GM23338 (cell line): ENCODE measurements at regions not wholly inside any gene's neighbourhood (a gene's known extent, or its start where the extent isn't known, plus 50 kb on each side); places are given as distances from the start of the nearest gene placed in this dataset.

Experiments
- ATAC-seq: fragments of 200-7000 bp; cut with Tn5 transposase; 3 replicates; pipeline ENCODE4 v1.9.1; 2020
- DNase-seq: peaks from one replicate; pipeline ENCODE4 v3.0.0-alpha.2; 2015; ENCODE audit warnings: low spot score
- H2AFZ ChIP-seq: fragments of 200-600 bp; sonication (generic); 2 replicates; pipeline ENCODE4 v1.8.0; 2016; ENCODE audit warnings: antibody characterized with exemption, mild to moderate bottlenecking, moderate library complexity
- H3F3A ChIP-seq: fragments of 200-600 bp; sonication (generic); replicated peaks from 2 replicates; pipeline ENCODE4 v1.8.0; 2017; ENCODE audit warnings: antibody characterized with exemption, mixed run types, low read depth
- H3K27ac ChIP-seq: fragments of 200-600 bp; sonication (generic); 2 replicates; pipeline ENCODE4 v1.6.1; 2016; ENCODE audit warnings: low read depth
- H3K27me3 ChIP-seq: fragments of 200-600 bp; sonication (generic); 2 replicates; pipeline ENCODE4 v1.8.0; 2016; ENCODE audit warnings: mild to moderate bottlenecking, mixed run types, moderate library complexity; ENCODE audit not compliant: insufficient read depth
- H3K36me3 ChIP-seq: fragments of 200-600 bp; sonication (generic); 2 replicates; pipeline ENCODE4 v1.8.0; 2016; ENCODE audit warnings: mild to moderate bottlenecking; ENCODE audit not compliant: insufficient read depth
- H3K4me1 ChIP-seq: fragments of 200-600 bp; sonication (generic); 2 replicates; pipeline ENCODE4 v1.8.0; 2016; ENCODE audit warnings: mild to moderate bottlenecking, moderate library complexity; ENCODE audit not compliant: insufficient read depth
- H3K4me2 ChIP-seq: fragments of 200-600 bp; sonication (generic); 2 replicates; pipeline ENCODE4 v1.7.1; 2017; ENCODE audit warnings: mixed run types
- H3K4me3 ChIP-seq: fragments of 200-600 bp; sonication (generic); 2 replicates; pipeline ENCODE4 v1.6.1; 2016; ENCODE audit warnings: mixed run types
- H3K79me2 ChIP-seq: fragments of 200-600 bp; sonication (generic); replicated peaks from 2 replicates; pipeline ENCODE4 v1.8.0; 2017; ENCODE audit warnings: mild to moderate bottlenecking; ENCODE audit not compliant: insufficient read depth
- H3K9me2 ChIP-seq: fragments of 200-600 bp; sonication (generic); 2 replicates; pipeline ENCODE4 v1.8.0; 2017; ENCODE audit not compliant: insufficient read depth
- H4K20me1 ChIP-seq: fragments of 200-600 bp; sonication (generic); replicated peaks from 2 replicates; pipeline ENCODE4 v1.8.0; 2017; ENCODE audit warnings: mild to moderate bottlenecking; ENCODE audit not compliant: insufficient read depth
- H3K27ac Mint-ChIP-seq: 2 replicates; pipeline ENCODE4 v1.8.0; 2020; ENCODE audit warnings: inconsistent platforms, mild to moderate bottlenecking, moderate library complexity, mixed read lengths
- H3K27me3 Mint-ChIP-seq: 3 replicates; pipeline ENCODE4 v1.8.0; 2022; ENCODE audit warnings: low read depth, mild to moderate bottlenecking, moderate library complexity, mixed read lengths, inconsistent platforms; ENCODE audit not compliant: insufficient read depth, poor library complexity
- H3K36me3 Mint-ChIP-seq: 3 replicates; pipeline ENCODE4 v1.8.0; 2021; ENCODE audit warnings: low read depth, mild to moderate bottlenecking, inconsistent platforms, moderate library complexity, mixed read lengths
- H3K4me1 Mint-ChIP-seq: 3 replicates; pipeline ENCODE4 v1.8.0; 2020; ENCODE audit warnings: mild to moderate bottlenecking, inconsistent platforms, mixed read lengths
- H3K4me3 Mint-ChIP-seq: 3 replicates; pipeline ENCODE4 v1.8.0; 2021; ENCODE audit warnings: moderate library complexity, mild to moderate bottlenecking, inconsistent platforms, mixed read lengths
- H3K9me3 Mint-ChIP-seq: 3 replicates; pipeline ENCODE4 v1.8.0; 2020; ENCODE audit warnings: moderate library complexity, mild to moderate bottlenecking, inconsistent platforms, mixed read lengths
- CREB1 ChIP-seq: fragments of 250-450 bp; sonication (Bioruptor Pico); IDR thresholded peaks from 2 replicates; pipeline ENCODE4 v1.5.0; 2020; ENCODE audit warnings: low read depth, mild to moderate bottlenecking, moderate library complexity
- EZH2 ChIP-seq: fragments of 200-600 bp; sonication (generic); IDR thresholded peaks from one replicate; pipeline ENCODE4 v1.8.0; 2017; ENCODE audit warnings: antibody characterized with exemption, mild to moderate bottlenecking, low read depth; ENCODE audit not compliant: unreplicated experiment
- EZH2phosphoT487 ChIP-seq: fragments of 200-600 bp; sonication (generic); IDR thresholded peaks from one replicate; pipeline ENCODE4 v1.8.1; 2018; ENCODE audit warnings: antibody characterized with exemption; ENCODE audit not compliant: unreplicated experiment
- JUNB ChIP-seq: IDR thresholded peaks from one replicate; pipeline ENCODE4 v1.6.1; 2016; ENCODE audit warnings: antibody characterized with exemption; ENCODE audit not compliant: unreplicated experiment
- NANOG ChIP-seq: IDR thresholded peaks from 2 replicates; pipeline ENCODE4 v1.6.1; 2016; ENCODE audit warnings: antibody characterized with exemption, borderline replicate concordance
- POLR2AphosphoS5 ChIP-seq: IDR thresholded peaks from 2 replicates; pipeline ENCODE4 v1.6.1; 2016; ENCODE audit warnings: antibody characterized with exemption, low read depth
- STAT1 ChIP-seq: IDR thresholded peaks from one replicate; pipeline ENCODE4 v1.6.1; 2016; ENCODE audit warnings: antibody characterized with exemption; ENCODE audit not compliant: unreplicated experiment
- ZNF114 ChIP-seq: fragments of 250-450 bp; sonication (Bioruptor Pico); IDR thresholded peaks from 2 replicates; pipeline ENCODE4 v1.5.0; 2020; ENCODE audit warnings: mild to moderate bottlenecking, moderate library complexity
- ZNF331 ChIP-seq: fragments of 250-450 bp; sonication (Bioruptor Pico); IDR thresholded peaks from 2 replicates; pipeline ENCODE4 v1.5.0; 2020; ENCODE audit warnings: low read depth, mild to moderate bottlenecking, moderate library complexity
- TF ChIP-seq, protein P1 (sequence below): IDR thresholded peaks from 2 replicates; pipeline ENCODE4 v1.6.1; 2016; ENCODE audit warnings: antibody characterized with exemption
- TF ChIP-seq, protein P2 (sequence below): IDR thresholded peaks from one replicate; pipeline ENCODE4 v1.6.1; 2018; ENCODE audit warnings: antibody characterized with exemption; ENCODE audit not compliant: unreplicated experiment
- TF ChIP-seq, protein P3 (sequence below), 2 experiments: fragments of 200-600 bp in 1 of 2; sonication (generic) in 1 of 2; conservative IDR thresholded peaks; 2 replicates each; pipeline versions ENCODE4 v1.5.1 to v1.6.1; 2016 to 2017; ENCODE audit warnings: antibody characterized with exemption in 2 of 2, low read depth in 2 of 2, mild to moderate bottlenecking in 2 of 2, moderate library complexity in 1 of 2
- TF ChIP-seq, protein P4 (sequence below): fragments of 250-450 bp; sonication (Bioruptor Pico); IDR thresholded peaks from 2 replicates; pipeline ENCODE4 v1.5.0; 2020; ENCODE audit warnings: mild to moderate bottlenecking, moderate library complexity

DNA sequence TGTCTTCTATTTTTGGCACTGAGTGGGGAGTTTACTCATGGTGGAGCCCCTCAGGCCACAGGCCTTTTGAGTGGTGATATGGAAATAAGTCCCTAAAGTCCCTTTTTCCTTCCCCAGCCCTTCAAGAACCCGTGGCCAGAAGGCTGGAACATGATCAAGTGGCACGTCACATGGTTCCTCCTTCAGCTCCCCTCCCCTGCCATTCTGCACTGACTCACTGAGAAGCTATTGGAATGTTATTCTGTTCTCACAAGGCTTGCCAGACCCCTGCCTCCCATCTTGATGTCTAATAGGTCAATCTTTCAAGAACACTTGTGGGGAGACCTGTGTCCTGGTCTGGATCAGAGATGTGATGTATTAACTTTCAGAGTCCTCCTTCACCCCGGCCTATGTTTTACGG, 279.8 kb downstream of the SEC23IP start:
- DNase-seq, result peak; percentile 8
- TF ChIP-seq NANOG (no peak), EZH2phosphoT487 (no peak), STAT1 (no peak), EZH2 (no peak), CREB1 (no peak), ZNF114 (no peak), POLR2AphosphoS5 (no peak), JUNB (no peak), ZNF331 (CRISPR knock-in tag) (no peak)
- TF ChIP-seq, protein P1, sequence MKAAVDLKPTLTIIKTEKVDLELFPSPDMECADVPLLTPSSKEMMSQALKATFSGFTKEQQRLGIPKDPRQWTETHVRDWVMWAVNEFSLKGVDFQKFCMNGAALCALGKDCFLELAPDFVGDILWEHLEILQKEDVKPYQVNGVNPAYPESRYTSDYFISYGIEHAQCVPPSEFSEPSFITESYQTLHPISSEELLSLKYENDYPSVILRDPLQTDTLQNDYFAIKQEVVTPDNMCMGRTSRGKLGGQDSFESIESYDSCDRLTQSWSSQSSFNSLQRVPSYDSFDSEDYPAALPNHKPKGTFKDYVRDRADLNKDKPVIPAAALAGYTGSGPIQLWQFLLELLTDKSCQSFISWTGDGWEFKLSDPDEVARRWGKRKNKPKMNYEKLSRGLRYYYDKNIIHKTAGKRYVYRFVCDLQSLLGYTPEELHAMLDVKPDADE, result no peak
- TF ChIP-seq, protein P2, sequence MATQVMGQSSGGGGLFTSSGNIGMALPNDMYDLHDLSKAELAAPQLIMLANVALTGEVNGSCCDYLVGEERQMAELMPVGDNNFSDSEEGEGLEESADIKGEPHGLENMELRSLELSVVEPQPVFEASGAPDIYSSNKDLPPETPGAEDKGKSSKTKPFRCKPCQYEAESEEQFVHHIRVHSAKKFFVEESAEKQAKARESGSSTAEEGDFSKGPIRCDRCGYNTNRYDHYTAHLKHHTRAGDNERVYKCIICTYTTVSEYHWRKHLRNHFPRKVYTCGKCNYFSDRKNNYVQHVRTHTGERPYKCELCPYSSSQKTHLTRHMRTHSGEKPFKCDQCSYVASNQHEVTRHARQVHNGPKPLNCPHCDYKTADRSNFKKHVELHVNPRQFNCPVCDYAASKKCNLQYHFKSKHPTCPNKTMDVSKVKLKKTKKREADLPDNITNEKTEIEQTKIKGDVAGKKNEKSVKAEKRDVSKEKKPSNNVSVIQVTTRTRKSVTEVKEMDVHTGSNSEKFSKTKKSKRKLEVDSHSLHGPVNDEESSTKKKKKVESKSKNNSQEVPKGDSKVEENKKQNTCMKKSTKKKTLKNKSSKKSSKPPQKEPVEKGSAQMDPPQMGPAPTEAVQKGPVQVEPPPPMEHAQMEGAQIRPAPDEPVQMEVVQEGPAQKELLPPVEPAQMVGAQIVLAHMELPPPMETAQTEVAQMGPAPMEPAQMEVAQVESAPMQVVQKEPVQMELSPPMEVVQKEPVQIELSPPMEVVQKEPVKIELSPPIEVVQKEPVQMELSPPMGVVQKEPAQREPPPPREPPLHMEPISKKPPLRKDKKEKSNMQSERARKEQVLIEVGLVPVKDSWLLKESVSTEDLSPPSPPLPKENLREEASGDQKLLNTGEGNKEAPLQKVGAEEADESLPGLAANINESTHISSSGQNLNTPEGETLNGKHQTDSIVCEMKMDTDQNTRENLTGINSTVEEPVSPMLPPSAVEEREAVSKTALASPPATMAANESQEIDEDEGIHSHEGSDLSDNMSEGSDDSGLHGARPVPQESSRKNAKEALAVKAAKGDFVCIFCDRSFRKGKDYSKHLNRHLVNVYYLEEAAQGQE, result no peak
- TF ChIP-seq, protein P3, sequence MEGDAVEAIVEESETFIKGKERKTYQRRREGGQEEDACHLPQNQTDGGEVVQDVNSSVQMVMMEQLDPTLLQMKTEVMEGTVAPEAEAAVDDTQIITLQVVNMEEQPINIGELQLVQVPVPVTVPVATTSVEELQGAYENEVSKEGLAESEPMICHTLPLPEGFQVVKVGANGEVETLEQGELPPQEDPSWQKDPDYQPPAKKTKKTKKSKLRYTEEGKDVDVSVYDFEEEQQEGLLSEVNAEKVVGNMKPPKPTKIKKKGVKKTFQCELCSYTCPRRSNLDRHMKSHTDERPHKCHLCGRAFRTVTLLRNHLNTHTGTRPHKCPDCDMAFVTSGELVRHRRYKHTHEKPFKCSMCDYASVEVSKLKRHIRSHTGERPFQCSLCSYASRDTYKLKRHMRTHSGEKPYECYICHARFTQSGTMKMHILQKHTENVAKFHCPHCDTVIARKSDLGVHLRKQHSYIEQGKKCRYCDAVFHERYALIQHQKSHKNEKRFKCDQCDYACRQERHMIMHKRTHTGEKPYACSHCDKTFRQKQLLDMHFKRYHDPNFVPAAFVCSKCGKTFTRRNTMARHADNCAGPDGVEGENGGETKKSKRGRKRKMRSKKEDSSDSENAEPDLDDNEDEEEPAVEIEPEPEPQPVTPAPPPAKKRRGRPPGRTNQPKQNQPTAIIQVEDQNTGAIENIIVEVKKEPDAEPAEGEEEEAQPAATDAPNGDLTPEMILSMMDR (conservative IDR thresholded peaks at IDR 0.05; ENCODE audit: low read depth in 2 of 2), result no peak
- TF ChIP-seq, protein P4, sequence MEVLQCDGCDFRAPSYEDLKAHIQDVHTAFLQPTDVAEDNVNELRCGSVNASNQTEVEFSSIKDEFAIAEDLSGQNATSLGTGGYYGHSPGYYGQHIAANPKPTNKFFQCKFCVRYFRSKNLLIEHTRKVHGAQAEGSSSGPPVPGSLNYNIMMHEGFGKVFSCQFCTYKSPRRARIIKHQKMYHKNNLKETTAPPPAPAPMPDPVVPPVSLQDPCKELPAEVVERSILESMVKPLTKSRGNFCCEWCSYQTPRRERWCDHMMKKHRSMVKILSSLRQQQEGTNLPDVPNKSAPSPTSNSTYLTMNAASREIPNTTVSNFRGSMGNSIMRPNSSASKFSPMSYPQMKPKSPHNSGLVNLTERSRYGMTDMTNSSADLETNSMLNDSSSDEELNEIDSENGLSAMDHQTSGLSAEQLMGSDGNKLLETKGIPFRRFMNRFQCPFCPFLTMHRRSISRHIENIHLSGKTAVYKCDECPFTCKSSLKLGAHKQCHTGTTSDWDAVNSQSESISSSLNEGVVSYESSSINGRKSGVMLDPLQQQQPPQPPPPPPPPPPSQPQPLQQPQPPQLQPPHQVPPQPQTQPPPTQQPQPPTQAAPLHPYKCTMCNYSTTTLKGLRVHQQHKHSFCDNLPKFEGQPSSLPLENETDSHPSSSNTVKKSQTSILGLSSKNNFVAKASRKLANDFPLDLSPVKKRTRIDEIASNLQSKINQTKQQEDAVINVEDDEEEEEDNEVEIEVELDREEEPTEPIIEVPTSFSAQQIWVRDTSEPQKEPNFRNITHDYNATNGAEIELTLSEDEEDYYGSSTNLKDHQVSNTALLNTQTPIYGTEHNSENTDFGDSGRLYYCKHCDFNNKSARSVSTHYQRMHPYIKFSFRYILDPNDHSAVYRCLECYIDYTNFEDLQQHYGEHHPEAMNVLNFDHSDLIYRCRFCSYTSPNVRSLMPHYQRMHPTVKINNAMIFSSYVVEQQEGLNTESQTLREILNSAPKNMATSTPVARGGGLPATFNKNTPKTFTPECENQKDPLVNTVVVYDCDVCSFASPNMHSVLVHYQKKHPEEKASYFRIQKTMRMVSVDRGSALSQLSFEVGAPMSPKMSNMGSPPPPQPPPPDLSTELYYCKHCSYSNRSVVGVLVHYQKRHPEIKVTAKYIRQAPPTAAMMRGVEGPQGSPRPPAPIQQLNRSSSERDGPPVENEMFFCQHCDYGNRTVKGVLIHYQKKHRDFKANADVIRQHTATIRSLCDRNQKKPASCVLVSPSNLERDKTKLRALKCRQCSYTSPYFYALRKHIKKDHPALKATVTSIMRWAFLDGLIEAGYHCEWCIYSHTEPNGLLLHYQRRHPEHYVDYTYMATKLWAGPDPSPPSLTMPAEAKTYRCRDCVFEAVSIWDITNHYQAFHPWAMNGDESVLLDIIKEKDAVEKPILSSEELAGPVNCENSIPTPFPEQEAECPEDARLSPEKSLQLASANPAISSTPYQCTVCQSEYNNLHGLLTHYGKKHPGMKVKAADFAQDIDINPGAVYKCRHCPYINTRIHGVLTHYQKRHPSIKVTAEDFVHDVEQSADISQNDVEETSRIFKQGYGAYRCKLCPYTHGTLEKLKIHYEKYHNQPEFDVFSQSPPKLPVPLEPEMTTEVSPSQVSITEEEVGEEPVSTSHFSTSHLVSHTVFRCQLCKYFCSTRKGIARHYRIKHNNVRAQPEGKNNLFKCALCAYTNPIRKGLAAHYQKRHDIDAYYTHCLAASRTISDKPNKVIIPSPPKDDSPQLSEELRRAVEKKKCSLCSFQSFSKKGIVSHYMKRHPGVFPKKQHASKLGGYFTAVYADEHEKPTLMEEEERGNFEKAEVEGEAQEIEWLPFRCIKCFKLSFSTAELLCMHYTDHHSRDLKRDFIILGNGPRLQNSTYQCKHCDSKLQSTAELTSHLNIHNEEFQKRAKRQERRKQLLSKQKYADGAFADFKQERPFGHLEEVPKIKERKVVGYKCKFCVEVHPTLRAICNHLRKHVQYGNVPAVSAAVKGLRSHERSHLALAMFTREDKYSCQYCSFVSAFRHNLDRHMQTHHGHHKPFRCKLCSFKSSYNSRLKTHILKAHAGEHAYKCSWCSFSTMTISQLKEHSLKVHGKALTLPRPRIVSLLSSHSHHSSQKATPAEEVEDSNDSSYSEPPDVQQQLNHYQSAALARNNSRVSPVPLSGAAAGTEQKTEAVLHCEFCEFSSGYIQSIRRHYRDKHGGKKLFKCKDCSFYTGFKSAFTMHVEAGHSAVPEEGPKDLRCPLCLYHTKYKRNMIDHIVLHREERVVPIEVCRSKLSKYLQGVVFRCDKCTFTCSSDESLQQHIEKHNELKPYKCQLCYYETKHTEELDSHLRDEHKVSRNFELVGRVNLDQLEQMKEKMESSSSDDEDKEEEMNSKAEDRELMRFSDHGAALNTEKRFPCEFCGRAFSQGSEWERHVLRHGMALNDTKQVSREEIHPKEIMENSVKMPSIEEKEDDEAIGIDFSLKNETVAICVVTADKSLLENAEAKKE (CRISPR knock-in tag), result no peak
- Mint-ChIP-seq H3K4me3 (no peak overlapping the region), H3K9me3 (no peaks in the 10 kb centered on the region), H3K36me3 (no peaks in the 10 kb centered on the region), H3K4me1 (peaks cover 12% of the 10 kb centered on the region; the same call in 2 of the 3 replicates), H3K27me3 (no peaks in the 10 kb centered on the region), H3K27ac (no peak overlapping the region)
- no peaks in the 10 kb centered on the region for H3K79me2 ChIP-seq
- no peaks in the 10 kb centered on the region for H3K27me3 ChIP-seq
- no peaks in the 10 kb centered on the region for H3F3A ChIP-seq
- no peaks in the 10 kb centered on the region for H4K20me1 ChIP-seq
- H3K4me1 ChIP-seq, result peaks cover 11% of the 10 kb centered on the region; the same call in 1 of the 2 replicates
- no peak overlapping the region for H2AFZ ChIP-seq
- no peaks in the 10 kb centered on the region for H3K36me3 ChIP-seq
- ATAC-seq, result no peak
- H3K9me2 ChIP-seq, result no peaks in the 10 kb centered on the region
- no peak overlapping the region for H3K27ac ChIP-seq
- no peak overlapping the region for H3K4me3 ChIP-seq
- H3K4me2 ChIP-seq, result no peak overlapping the region
